PC-3 (cell line): ENCODE measurements at regions not wholly inside any gene's neighbourhood (a gene's known extent, or its start where the extent isn't known, plus 50 kb on each side); places are given as distances from the start of the nearest gene placed in this dataset.
A peak's percentile ranks its signal among the peaks of the same experiment; 100 is the strongest.

Experiments used
- ATAC-seq: fragments of 200-7000 bp; cut with Tn5 transposase; 2 replicates; pipeline ENCODE4 v1.9.1; 2020; ENCODE audit warnings: mild to moderate bottlenecking, moderate library complexity
- BruUV-seq: library from RNA; stranded (reverse); fragments of 400-500 nt; replicated peaks from 2 replicates; lab custom pipeline; 2021; lab: Mats Ljungman, UMichigan
- CTCF ChIA-PET: fragments of 300-600 bp; sonication (Branson Sonifier 250); formaldehyde crosslinking; loops from one replicate; lab custom pipeline; 2022; ENCODE audit warnings: antibody characterized with exemption; lab: Charles Lee
- POLR2A ChIA-PET: fragments of 300-600 bp; sonication (Branson Sonifier 250); formaldehyde crosslinking; loops from one replicate; lab custom pipeline; 2022; ENCODE audit warnings: antibody characterized with exemption; ENCODE audit not compliant: unreplicated experiment; lab: Charles Lee
- DNase-seq: peaks from one replicate; pipeline ENCODE4 v3.0.0-alpha.2; 2015
- H2AFZ ChIP-seq: fragments of 300-600 bp; sonication (generic); 2 replicates; pipeline ENCODE4 v1.6.0; 2016; ENCODE audit warnings: antibody characterized with exemption, low read length
- H3F3A ChIP-seq: fragments of 300-600 bp; sonication (generic); one replicate; pipeline ENCODE4 v1.6.0; 2017; ENCODE audit warnings: antibody characterized with exemption, low read length, control low read depth, mild to moderate bottlenecking; ENCODE audit not compliant: unreplicated experiment
- H3K27ac ChIP-seq: fragments of 300-600 bp; sonication (generic); 2 replicates; pipeline ENCODE4 v1.5.1; 2016; ENCODE audit warnings: mild to moderate bottlenecking, low read length
- H3K27me3 ChIP-seq: fragments of 300-600 bp; sonication (generic); 2 replicates; pipeline ENCODE4 v1.6.1; 2016; ENCODE audit warnings: low read length, mixed read lengths
- H3K36me3 ChIP-seq: fragments of 300-600 bp; sonication (generic); 2 replicates; pipeline ENCODE4 v1.6.1; 2016; ENCODE audit warnings: low read depth, mixed run types, low read length, mixed read lengths
- H3K4me1 ChIP-seq: fragments of 300-600 bp; sonication (generic); 2 replicates; pipeline ENCODE4 v1.5.1; 2016; ENCODE audit warnings: low read length; ENCODE audit not compliant: insufficient read depth
- H3K4me2 ChIP-seq: fragments of 300-600 bp; sonication (generic); 2 replicates; pipeline ENCODE4 v1.6.0; 2016; ENCODE audit warnings: low read length
- H3K4me3 ChIP-seq: fragments of 300-600 bp; sonication (generic); 2 replicates; pipeline ENCODE4 v1.5.1; 2016; ENCODE audit warnings: mild to moderate bottlenecking, low read length, mixed read lengths
- H3K79me2 ChIP-seq: fragments of 300-600 bp; sonication (generic); 2 replicates; pipeline ENCODE4 v1.6.1; 2017; ENCODE audit warnings: low read length, mixed read lengths
- H3K9ac ChIP-seq: fragments of 300-600 bp; sonication (generic); 2 replicates; pipeline ENCODE4 v1.6.0; 2016; ENCODE audit warnings: mild to moderate bottlenecking, low read length
- H3K9me2 ChIP-seq: fragments of 300-600 bp; sonication (generic); replicated peaks from 2 replicates; pipeline ENCODE4 v1.6.1; 2016; ENCODE audit warnings: mixed run types, low read length, mixed read lengths
- H3K9me3 ChIP-seq: fragments of 300-600 bp; sonication (generic); 2 replicates; pipeline ENCODE4 v1.6.1; 2016; ENCODE audit warnings: low read length, mixed read lengths
- H4K20me1 ChIP-seq: fragments of 300-600 bp; sonication (generic); 2 replicates; pipeline ENCODE4 v1.6.1; 2016; ENCODE audit warnings: low read length, mixed read lengths
- EZH2 ChIP-seq: fragments of 300-600 bp; sonication (generic); IDR thresholded peaks from one replicate; pipeline ENCODE4 v1.6.1; 2017; ENCODE audit warnings: antibody characterized with exemption, mild to moderate bottlenecking, low read length; ENCODE audit not compliant: unreplicated experiment
- EZH2phosphoT487 ChIP-seq: fragments of 300-600 bp; sonication (generic); IDR thresholded peaks from 2 replicates; pipeline ENCODE4 v1.6.1; 2018; ENCODE audit warnings: mild to moderate bottlenecking, antibody characterized with exemption, low read length, borderline replicate concordance
- intact Hi-C: fragments of 100-400 bp; cut with micrococcal nuclease; formaldehyde crosslinking; loops from 2 replicates; pipeline ENCODE4 v1.9.0; 2023
- TF ChIP-seq, protein P1 (sequence below): fragments of 300-600 bp; sonication (generic); conservative IDR thresholded peaks from 2 replicates; pipeline ENCODE4 v1.5.1; 2017; ENCODE audit warnings: antibody characterized with exemption, low read depth, mild to moderate bottlenecking, low read length

DNA sequence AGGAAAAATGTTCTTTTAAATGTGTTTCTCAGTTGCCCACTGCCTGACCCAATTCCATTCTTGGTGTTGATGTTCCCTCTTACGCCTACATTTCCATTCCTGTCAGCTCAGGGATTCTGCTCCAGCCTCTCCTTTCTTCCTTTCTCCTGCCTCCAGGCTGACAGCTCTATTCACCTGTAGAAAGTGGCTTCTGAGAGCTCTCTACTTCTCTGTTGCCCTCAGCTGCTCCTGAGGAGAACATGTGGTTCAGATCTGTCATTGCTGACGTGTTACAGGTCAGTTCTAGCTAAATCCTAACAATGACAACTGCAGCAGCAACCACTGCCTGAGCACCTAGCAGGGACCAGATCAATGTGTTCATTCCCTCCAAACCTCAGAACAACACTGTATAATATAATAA, 144.9 kb upstream of the PLAAT1 start:
- intact Hi-C loops = no loop called here
- POLR2A ChIA-PET = no interaction called here

DNA sequence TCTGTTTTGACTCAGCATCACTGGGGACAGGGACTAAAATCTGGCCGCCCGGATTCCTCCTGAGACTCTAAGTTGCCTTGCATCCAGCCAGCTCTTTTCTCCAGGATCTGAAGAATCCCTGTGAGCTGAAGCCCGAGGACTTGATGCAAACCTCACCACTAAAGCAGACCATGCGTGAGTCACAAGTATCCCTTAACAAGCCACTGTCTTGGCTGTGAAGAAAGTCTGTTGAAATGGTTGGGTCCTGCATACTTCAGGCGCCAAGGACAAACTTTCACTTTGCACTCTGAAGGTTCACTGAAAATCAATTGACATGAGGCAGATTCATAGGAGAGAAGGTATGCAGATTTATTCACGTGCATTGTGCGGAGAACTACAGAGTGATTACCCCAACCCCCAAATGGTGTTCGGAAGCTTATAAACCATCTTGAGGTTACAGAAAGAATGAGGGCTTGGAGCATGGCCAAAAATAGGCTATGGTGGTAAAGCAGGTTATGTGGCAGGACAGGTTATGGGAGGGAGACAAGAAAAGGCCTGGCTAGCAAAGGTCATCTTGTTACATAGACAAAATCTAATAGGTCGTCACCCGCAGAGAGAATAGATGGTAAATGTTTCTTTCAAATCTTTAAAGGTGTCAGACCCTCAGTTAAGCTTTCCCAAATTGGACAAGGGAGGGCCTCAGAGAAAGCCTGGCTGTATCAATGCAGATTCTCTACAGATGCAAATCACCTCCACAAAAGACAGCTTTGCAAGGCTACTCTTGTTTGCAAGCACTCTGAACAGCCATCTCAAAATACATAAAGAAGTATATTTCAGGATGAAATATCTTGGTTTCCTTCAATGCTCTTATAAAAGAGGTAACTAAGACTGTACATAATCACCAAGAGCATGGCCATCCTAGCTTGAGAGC, 126.3 kb upstream of the PLAAT1 start:
- Histone ChIP-seq H4K20me1 (no peaks in the 10 kb centered on the region), H3K27me3 (peaks cover 58% of the 10 kb centered on the region), H3K4me2 (no peak overlapping the region), H3K9me2 (no peaks in the 10 kb centered on the region), H3K36me3 (no peaks in the 10 kb centered on the region), H3K9me3 (no peaks in the 10 kb centered on the region), H3F3A (no peaks in the 10 kb centered on the region), H3K4me1 (no peaks in the 10 kb centered on the region), H3K4me3 (no peak overlapping the region), H3K79me2 (no peaks in the 10 kb centered on the region), H3K27ac (no peak overlapping the region), H3K9ac (no peak overlapping the region), H2AFZ (no peak overlapping the region)
- no TSS peak for BruUV-seq
- CTCF ChIA-PET = no interaction called here
- ATAC-seq = no peak
- intact Hi-C loops = no loop called here
- TF ChIP-seq, protein P1, sequence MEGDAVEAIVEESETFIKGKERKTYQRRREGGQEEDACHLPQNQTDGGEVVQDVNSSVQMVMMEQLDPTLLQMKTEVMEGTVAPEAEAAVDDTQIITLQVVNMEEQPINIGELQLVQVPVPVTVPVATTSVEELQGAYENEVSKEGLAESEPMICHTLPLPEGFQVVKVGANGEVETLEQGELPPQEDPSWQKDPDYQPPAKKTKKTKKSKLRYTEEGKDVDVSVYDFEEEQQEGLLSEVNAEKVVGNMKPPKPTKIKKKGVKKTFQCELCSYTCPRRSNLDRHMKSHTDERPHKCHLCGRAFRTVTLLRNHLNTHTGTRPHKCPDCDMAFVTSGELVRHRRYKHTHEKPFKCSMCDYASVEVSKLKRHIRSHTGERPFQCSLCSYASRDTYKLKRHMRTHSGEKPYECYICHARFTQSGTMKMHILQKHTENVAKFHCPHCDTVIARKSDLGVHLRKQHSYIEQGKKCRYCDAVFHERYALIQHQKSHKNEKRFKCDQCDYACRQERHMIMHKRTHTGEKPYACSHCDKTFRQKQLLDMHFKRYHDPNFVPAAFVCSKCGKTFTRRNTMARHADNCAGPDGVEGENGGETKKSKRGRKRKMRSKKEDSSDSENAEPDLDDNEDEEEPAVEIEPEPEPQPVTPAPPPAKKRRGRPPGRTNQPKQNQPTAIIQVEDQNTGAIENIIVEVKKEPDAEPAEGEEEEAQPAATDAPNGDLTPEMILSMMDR = no peak
- no peak for TF ChIP-seq EZH2phosphoT487
- TF ChIP-seq EZH2 = no peak
- POLR2A ChIA-PET = no interaction called here
- peak; percentile 23 for DNase-seq

More for the DNA sequence above, 144.9 kb upstream of the PLAAT1 start:
- H3K4me2 ChIP-seq = no peak overlapping the region
- no peak overlapping the region for H3K27ac ChIP-seq
- no peak for ATAC-seq
- H3K27me3 ChIP-seq = peaks cover 50% of the 10 kb centered on the region
- BruUV-seq = no TSS peak
- H3K9me3 ChIP-seq = no peaks in the 10 kb centered on the region
- no peaks in the 10 kb centered on the region for H3F3A ChIP-seq
- H2AFZ ChIP-seq = no peak overlapping the region
- H4K20me1 ChIP-seq = no peaks in the 10 kb centered on the region
- no peak for DNase-seq
- H3K4me1 ChIP-seq = no peaks in the 10 kb centered on the region
- no peaks in the 10 kb centered on the region for H3K79me2 ChIP-seq
- no peak overlapping the region for H3K9ac ChIP-seq
- no peak overlapping the region for H3K4me3 ChIP-seq
- CTCF ChIA-PET = no interaction called here
- no peaks in the 10 kb centered on the region for H3K9me2 ChIP-seq
- no peaks in the 10 kb centered on the region for H3K36me3 ChIP-seq
- TF ChIP-seq EZH2 = no peak
- no peak for TF ChIP-seq EZH2phosphoT487
- TF ChIP-seq, protein P1 = no peak

DNA sequence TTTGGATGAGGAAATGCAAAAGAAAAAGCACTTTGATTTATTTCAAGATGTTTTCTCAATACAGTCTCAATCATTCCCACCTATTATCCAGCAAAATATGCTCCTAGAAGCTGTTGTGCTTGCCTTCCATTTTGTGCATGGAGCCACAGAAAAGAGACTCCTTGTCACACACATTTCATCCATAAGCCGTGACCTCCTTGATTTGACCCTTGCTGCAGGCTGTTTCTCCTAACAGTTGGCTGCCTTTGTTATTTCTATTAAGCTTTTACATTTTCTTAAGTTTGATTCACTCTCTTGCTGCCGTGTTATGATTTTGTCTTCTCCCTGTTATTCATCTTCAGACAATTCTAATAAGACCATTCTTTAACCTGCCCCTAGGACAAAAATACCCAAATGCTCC, 124.2 kb upstream of the PLAAT1 start:
- H3K9ac ChIP-seq = no peak overlapping the region
- H3K27me3 ChIP-seq = peaks cover 58% of the 10 kb centered on the region
- no peaks in the 10 kb centered on the region for H3K36me3 ChIP-seq
- CTCF ChIA-PET = no interaction called here
- no peaks in the 10 kb centered on the region for H3K4me1 ChIP-seq
- POLR2A ChIA-PET = no interaction called here
- H3K4me3 ChIP-seq = no peak overlapping the region
- no peak overlapping the region for H3K27ac ChIP-seq
- no peaks in the 10 kb centered on the region for H3K79me2 ChIP-seq
- intact Hi-C loops = no loop called here
- TF ChIP-seq EZH2 (no peak), EZH2phosphoT487 (no peak)
- TF ChIP-seq, protein P1 = no peak
- H4K20me1 ChIP-seq = no peaks in the 10 kb centered on the region
- no peak for ATAC-seq
- BruUV-seq = no TSS peak
- no peaks in the 10 kb centered on the region for H3K9me3 ChIP-seq
- no peaks in the 10 kb centered on the region for H3F3A ChIP-seq
- H3K4me2 ChIP-seq = no peak overlapping the region
- H3K9me2 ChIP-seq = no peaks in the 10 kb centered on the region
- no peak for DNase-seq
- no peak overlapping the region for H2AFZ ChIP-seq
